Small intestine (tissue), 7 donors: ENCODE measurements at regions not wholly inside any gene's neighbourhood (a gene's known extent, or its start where the extent isn't known, plus 50 kb on each side); places are given as distances from the start of the nearest gene placed in this dataset.

Experiments used
- DNase-seq, 2 donors: peaks; one replicate each; pipeline versions ENCODE4 v3.0.0 to v3.0.0-alpha.2; 2013
- FAIRE-seq: peaks from 2 replicates; lab custom pipeline; 2012; peaks lifted over from hg19 to GRCh38; lab: Jason Lieb, UNC
- H3K27ac ChIP-seq, 3 donors: one replicate each; pipeline ENCODE4 v1.5.1; 2013; ENCODE audit warnings: low read length in 2 of 3, mild to moderate bottlenecking in 2 of 3, control low read depth in 1 of 3, inconsistent platforms in 1 of 3, low read depth in 1 of 3, moderate library complexity in 1 of 3
- H3K27me3 ChIP-seq, 3 donors: one replicate each; pipeline ENCODE4 v1.6.1; 2013; ENCODE audit warnings: low read length in 3 of 3, inconsistent platforms in 1 of 3; ENCODE audit not compliant: control insufficient read depth in 3 of 3, insufficient read depth in 3 of 3
- H3K36me3 ChIP-seq, 3 donors: one replicate each; pipeline ENCODE4 v1.6.1; 2013; ENCODE audit warnings: low read length in 3 of 3, inconsistent platforms in 1 of 3, low read depth in 1 of 3, mild to moderate bottlenecking in 1 of 3, moderate library complexity in 1 of 3; ENCODE audit not compliant: control insufficient read depth in 3 of 3, insufficient read depth in 2 of 3
- H3K4me1 ChIP-seq, 3 donors: one replicate each; pipeline ENCODE4 v1.6.1; 2013; ENCODE audit warnings: low read length in 2 of 3, inconsistent platforms in 1 of 3, low read depth in 1 of 3, mild to moderate bottlenecking in 1 of 3, moderate library complexity in 1 of 3; ENCODE audit not compliant: control insufficient read depth in 3 of 3, insufficient read depth in 2 of 3
- H3K4me3 ChIP-seq, 3 donors: one replicate each; pipeline ENCODE4 v1.5.1; 2013; ENCODE audit warnings: low read length in 3 of 3, control low read depth in 1 of 3, inconsistent platforms in 1 of 3, low read depth in 1 of 3, mild to moderate bottlenecking in 1 of 3, moderate library complexity in 1 of 3
- H3K9me3 ChIP-seq, 2 donors: one replicate each; pipeline ENCODE4 v1.6.1; 2013; ENCODE audit warnings: low read depth in 1 of 2, low read length in 1 of 2; ENCODE audit not compliant: control insufficient read depth in 2 of 2, insufficient read depth in 1 of 2
- WGBS, 3 donors: extraction: QIAGEN DNeasy Blood & Tissue Kit; methylation state at CpG; one replicate each; pipeline ENCODE4 v1.1.7; 2013; 5-methylcytosine and 5-hydroxymethylcytosine counted together
- donor health status: healthy with polysubstance abuse.
- donor health status: control.
- donor health status: control.
- donor health status: Bipolar disorder and iron deficiency.
- donor health status: healthy.

DNA sequence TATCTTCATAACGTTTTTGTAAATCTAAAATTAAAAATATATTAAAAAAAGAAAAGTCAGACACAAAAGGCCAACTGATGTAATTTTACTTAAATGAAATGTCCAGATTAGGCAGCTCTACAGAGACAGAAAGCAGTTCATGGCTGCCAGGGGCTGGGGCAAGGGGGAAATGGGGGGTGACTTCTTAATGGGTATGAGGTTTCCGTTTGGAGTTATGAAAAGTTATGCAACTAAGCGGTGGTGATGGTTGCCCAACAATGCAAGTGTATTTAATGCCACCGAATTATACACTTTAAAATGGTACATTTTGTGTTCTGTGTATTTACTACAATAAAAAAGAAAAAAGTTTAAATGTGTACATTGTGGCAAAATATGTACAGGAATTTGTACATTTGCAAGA is 70.2 kb upstream of the TEX51 start:
- no peak overlapping the region for H3K27ac ChIP-seq
- no peaks in the 10 kb centered on the region for H3K27me3 ChIP-seq
- H3K9me3 ChIP-seq, result no peaks in the 10 kb centered on the region
- FAIRE-seq (no peak), DNase-seq (no peak)
- H3K36me3 ChIP-seq, result no peaks in the 10 kb centered on the region
- H3K4me1 ChIP-seq, result no peaks in the 10 kb centered on the region
- H3K4me3 ChIP-seq, result no peak overlapping the region
- WGBS, 3 donors, result 77 to 94% (median 83%) methylated on average over 4 of the region's 4 CpGs

DNA sequence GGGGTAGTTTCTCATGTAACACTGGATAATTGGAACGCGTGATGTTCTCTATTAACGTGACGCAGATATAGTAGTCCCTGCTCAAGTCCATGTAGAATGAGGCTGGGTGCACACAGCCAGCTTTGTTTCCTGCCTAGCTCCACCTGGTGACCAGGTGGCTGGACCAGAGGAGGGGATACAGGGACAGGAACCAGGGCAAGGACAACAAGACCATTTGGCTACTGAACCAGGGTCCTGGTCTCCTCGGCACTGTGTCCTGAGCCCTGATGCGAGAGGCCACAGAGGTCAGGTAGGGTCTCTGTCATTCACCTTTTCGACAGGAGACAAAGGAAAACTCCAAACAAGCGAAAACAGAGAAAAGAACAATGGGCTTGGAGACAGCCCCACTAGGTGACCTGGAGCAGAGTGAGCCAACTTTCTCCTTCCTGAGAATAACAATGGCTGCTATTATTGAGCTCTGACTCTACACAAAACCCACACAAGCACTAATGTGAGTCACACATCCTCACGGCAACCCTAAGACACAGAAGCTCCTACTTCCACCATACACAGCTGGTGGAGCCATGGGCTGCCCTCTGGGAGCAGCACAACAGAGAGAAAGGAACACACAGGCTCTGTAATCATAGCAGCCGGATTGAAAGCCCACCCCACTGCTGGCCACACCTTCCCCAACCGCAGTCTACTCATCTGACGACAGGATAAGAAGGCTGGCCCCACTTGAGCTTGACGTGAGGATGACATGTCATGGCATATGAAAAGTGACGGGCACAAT is 67.3 kb upstream of the TEX51 start:
- DNase-seq (no peak), FAIRE-seq (no peak)
- H3K27ac ChIP-seq, result no peak overlapping the region
- H3K27me3 ChIP-seq, result no peaks in the 10 kb centered on the region
- no peaks in the 10 kb centered on the region for H3K9me3 ChIP-seq
- no peak overlapping the region for H3K4me3 ChIP-seq
- H3K4me1 ChIP-seq, result no peaks in the 10 kb centered on the region
- no peaks in the 10 kb centered on the region for H3K36me3 ChIP-seq
- 75 to 82% (median 82%) methylated on average over 14 of the region's 14 CpGs for WGBS, 3 donors

DNA sequence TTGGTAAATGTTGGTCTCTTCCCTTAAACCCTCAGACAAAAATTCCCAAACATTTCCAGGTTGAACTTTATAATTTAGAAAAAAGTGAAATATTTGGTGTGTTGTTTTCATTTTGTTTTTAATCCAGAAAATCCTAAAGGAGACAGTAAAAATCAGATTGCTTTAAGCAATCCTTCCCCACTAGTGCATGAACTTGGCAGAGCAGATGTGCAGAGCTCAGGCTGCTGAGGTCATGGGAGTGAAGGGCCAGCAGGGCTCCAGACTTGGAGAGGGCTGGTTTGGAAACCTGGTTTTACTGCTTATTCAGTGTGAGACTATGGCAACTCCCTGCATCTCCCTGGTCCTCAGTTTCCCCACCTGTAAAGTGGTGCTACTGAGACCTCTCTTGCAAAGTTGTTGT is 66.7 kb upstream of the TEX51 start:
- FAIRE-seq (no peak), DNase-seq (no peak)
- Histone ChIP-seq H3K27me3 (peaks cover 0 to under 1% (median 0%) of the 10 kb centered on the region in 3 donors), H3K36me3 (no peaks in the 10 kb centered on the region), H3K9me3 (no peaks in the 10 kb centered on the region), H3K4me3 (no peak overlapping the region), H3K27ac (no peak overlapping the region), H3K4me1 (no peaks in the 10 kb centered on the region)

DNA sequence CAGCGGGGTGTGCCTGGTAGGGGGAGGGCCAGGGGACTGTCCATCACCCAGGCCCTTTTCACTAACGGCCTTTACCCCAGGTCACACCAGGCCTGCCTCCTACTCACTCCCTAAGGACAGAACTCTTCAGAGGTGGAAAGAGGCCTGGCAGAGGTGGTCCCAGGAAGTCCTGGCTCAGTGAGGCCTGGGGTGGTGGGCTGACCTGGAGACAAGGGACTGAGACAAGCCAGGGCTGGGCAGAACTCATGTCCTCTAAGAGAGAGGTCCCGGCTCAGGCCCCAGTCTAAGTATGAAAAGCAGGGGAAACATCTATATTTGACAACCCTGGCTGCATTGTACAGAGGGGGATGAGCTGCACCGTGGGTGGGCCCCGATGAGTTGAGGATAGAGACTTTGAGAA is 65.9 kb upstream of the TEX51 start:
- H3K9me3 ChIP-seq, result no peaks in the 10 kb centered on the region
- H3K36me3 ChIP-seq, result no peaks in the 10 kb centered on the region
- DNase-seq, result no peak
- FAIRE-seq, result no peak
- 84 to 90% (median 85%) methylated on average over 5 of the region's 5 CpGs for WGBS, 3 donors
- H3K4me1 ChIP-seq, result no peaks in the 10 kb centered on the region
- H3K4me3 ChIP-seq, result no peak overlapping the region
- peaks cover 0 to 3% (median 0%) of the 10 kb centered on the region in 3 donors for H3K27me3 ChIP-seq
- H3K27ac ChIP-seq, result no peak overlapping the region

DNA sequence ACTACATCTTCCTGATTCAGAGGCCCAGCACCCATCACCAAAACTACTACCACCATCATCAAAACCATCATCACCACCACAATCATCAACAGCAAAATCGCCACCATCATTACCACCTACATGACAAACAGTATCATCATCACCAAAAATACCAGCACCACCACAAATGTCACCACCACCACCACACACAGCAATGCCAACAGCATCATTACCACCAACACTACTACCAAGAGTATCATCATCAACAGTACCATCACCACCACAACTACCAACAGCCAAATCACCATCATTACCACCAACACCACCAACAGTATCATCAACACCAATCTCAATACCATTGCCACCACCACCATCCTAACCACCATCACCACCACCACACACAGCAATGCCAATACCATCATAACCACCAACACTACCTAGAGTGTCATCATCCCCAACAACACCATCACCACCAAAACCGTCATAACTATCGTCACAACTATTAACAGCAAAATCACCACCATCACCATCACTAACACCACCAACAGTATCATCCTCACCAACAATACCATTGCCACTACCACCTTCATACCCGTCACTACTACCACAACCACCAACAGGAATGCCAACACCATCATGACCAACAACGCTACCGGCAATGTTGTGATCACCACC is 64.6 kb upstream of the TEX51 start:
- Histone ChIP-seq H3K4me3 (no peak overlapping the region), H3K36me3 (no peaks in the 10 kb centered on the region), H3K9me3 (no peaks in the 10 kb centered on the region), H3K27me3 (peaks cover 0 to 3% (median 0%) of the 10 kb centered on the region in 3 donors), H3K4me1 (no peaks in the 10 kb centered on the region), H3K27ac (no peak overlapping the region)
- DNase-seq, result no peak
- 95 to 98% (median 95%) methylated on average over 6 of the region's 6 CpGs for WGBS, 3 donors
- FAIRE-seq, result no peak

DNA sequence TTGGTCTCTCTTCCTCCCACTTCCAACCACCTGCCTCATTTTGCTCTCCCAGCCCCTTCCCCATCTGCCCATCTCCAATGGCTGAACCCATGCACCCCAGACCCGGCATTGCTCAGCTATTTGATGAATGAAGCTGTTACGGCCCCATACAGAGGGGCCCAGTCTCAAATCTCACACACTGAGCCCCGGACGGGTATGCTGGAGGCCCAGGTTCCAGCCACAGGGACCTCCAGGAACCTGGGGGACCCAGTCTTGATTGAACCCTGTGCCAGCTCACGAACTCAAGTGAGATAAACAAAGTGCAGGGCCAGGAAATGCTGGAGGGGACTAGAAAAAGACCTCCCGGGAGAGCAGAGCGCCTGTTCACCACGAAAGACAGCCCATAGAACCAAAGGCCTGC is 63.4 kb upstream of the TEX51 start:
- FAIRE-seq (no peak), DNase-seq (no peak)
- Histone ChIP-seq H3K27me3 (peaks cover 0 to 3% (median 0%) of the 10 kb centered on the region in 3 donors), H3K9me3 (no peaks in the 10 kb centered on the region), H3K4me1 (no peaks in the 10 kb centered on the region), H3K27ac (no peak overlapping the region), H3K36me3 (no peaks in the 10 kb centered on the region), H3K4me3 (no peak overlapping the region)
- WGBS, 3 donors, result 82 to 86% (median 84%) methylated on average over 8 of the region's 8 CpGs

DNA sequence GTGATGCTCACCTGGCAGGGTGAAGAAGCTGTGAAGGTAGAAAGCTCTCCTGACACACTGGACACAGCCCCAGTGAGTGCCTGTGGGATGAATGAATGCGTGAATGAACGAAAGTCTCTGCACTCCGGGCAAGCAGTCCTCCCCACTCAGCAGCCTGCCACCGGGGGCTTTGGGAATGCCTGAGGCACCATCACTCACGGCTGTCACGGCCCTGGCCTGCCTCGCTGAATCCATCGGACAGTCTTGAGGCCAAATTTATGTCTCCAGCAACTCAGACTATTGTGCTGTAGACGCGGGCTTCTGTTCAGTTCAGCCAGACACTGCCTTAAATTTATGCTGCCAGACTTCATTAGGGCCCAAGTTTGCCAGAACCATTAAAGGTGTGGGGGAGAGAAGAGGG is 62.9 kb upstream of the TEX51 start:
- no peaks in the 10 kb centered on the region for H3K36me3 ChIP-seq
- peaks cover 0 to 3% (median 0%) of the 10 kb centered on the region in 3 donors for H3K27me3 ChIP-seq
- FAIRE-seq (no peak), DNase-seq (no peak)
- H3K4me3 ChIP-seq, result no peak overlapping the region
- no peaks in the 10 kb centered on the region for H3K4me1 ChIP-seq
- 71 to 89% (median 84%) methylated on average over 10 of the region's 10 CpGs for WGBS, 3 donors
- no peak overlapping the region for H3K27ac ChIP-seq
- H3K9me3 ChIP-seq, result no peaks in the 10 kb centered on the region

DNA sequence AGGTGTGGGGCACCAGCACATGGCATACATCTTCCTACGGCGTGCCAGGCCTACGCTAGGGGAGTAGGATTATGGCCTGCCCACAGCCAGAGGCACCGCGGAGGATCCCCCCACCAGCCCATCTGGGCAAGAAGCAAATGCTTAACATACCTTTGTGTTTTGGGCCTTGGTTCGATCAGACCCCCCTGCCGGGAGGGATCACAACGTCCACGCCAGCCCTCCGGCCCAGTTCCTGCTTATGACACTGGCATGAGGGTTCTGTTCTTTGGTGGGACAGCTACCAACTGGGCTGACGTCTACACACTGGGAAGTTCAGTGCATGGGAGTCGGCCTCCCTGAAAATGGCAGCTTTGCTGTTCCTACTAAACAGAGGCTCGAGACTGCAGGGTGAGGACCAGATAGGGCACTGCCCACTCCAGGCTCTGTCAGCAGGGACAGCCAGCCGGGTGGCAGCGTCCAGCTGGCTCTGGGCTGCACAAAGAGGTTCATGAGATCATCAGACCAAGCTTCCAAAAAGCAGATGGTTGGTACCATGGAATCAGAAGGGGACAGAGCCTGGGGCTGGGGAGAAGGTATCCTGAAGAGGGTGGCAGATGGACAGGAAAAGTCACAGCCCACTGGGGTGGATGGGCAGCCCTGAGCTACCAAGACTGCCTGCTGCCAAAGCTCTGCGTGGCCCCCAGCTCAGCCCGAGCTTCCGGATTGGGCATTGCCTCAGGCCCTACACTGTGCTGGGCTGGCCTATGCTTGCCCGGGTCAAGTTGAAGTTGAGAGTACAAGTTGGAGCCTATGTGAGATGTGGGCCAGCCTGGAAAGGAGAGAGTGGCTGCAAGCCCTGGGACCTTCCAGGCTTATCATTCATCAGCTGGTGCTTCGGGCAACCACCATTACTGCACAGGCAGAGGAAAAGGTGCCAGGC is 61.7 kb upstream of the TEX51 start:
- H3K27ac ChIP-seq, result no peak overlapping the region
- H3K9me3 ChIP-seq, result no peaks in the 10 kb centered on the region
- peaks cover 0 to 3% (median 0%) of the 10 kb centered on the region in 3 donors for H3K27me3 ChIP-seq
- H3K36me3 ChIP-seq, result no peaks in the 10 kb centered on the region
- 86 to 91% (median 89%) methylated on average over 20 of the region's 20 CpGs for WGBS, 3 donors
- FAIRE-seq (no peak), DNase-seq (no peak)
- H3K4me3 ChIP-seq, result no peak overlapping the region
- H3K4me1 ChIP-seq, result no peaks in the 10 kb centered on the region
